Activated T-helper 17 cell treated with anti-CD3 and anti-CD28 coated beads, Interleukin-2, amount 50 U/mL, for 72 hours (primary cell): ENCODE measurements at regions not wholly inside any gene's neighbourhood (a gene's known extent, or its start where the extent isn't known, plus 50 kb on each side); places are given as distances from the start of the nearest gene placed in this dataset.

Source experiments
- ATAC-seq: fragments of 150-1000 bp; cut with Tn5 transposase; replicated peaks from 2 replicates; pipeline ENCODE4 v1.10.0; 2021; ENCODE audit warnings: mild to moderate bottlenecking, moderate library complexity
- H3K27ac Mint-ChIP-seq: one replicate; pipeline ENCODE4 v1.8.0; 2022; ENCODE audit warnings: mixed read lengths
- H3K27me3 Mint-ChIP-seq: one replicate; pipeline ENCODE4 v1.8.0; 2022; ENCODE audit warnings: mixed read lengths
- H3K36me3 Mint-ChIP-seq: one replicate; pipeline ENCODE4 v1.8.0; 2022; ENCODE audit warnings: low read depth, mild to moderate bottlenecking, mixed read lengths
- H3K4me1 Mint-ChIP-seq: one replicate; pipeline ENCODE4 v1.8.0; 2022; ENCODE audit warnings: mixed read lengths
- H3K4me3 Mint-ChIP-seq: one replicate; pipeline ENCODE4 v1.8.0; 2022; ENCODE audit warnings: mild to moderate bottlenecking, mixed read lengths
- H3K9me3 Mint-ChIP-seq: one replicate; pipeline ENCODE4 v1.8.0; 2022; ENCODE audit warnings: mixed read lengths

GRCh38 chr2:211033765-211034164 lies 477.4 kb downstream of the CPS1 start:
- no peaks in the 10 kb centered on the region for H3K4me1 Mint-ChIP-seq
- H3K4me3 Mint-ChIP-seq, result no peak overlapping the region
- no peak overlapping the region for H3K27ac Mint-ChIP-seq
- H3K36me3 Mint-ChIP-seq, result no peaks in the 10 kb centered on the region
- no peaks in the 10 kb centered on the region for H3K27me3 Mint-ChIP-seq
- ATAC-seq, result no peak
- no peaks in the 10 kb centered on the region for H3K9me3 Mint-ChIP-seq

- Mint-ChIP-seq H3K4me1 (no peaks in the 10 kb centered on the region), H3K9me3 (no peaks in the 10 kb centered on the region), H3K4me3 (no peak overlapping the region), H3K36me3 (no peaks in the 10 kb centered on the region), H3K27me3 (no peaks in the 10 kb centered on the region), H3K27ac (no peak overlapping the region)
- no peak for ATAC-seq
These were observed 479.3 kb downstream of the CPS1 start for GRCh38 chr2:211035548-211036185.

GRCh38 chr2:211045025-211045424 lies 488.6 kb downstream of the CPS1 start:
- ATAC-seq, result no peak
- no peaks in the 10 kb centered on the region for H3K36me3 Mint-ChIP-seq
- no peak overlapping the region for H3K27ac Mint-ChIP-seq
- H3K4me3 Mint-ChIP-seq, result no peak overlapping the region
- no peaks in the 10 kb centered on the region for H3K9me3 Mint-ChIP-seq
- H3K4me1 Mint-ChIP-seq, result no peaks in the 10 kb centered on the region
- no peaks in the 10 kb centered on the region for H3K27me3 Mint-ChIP-seq

GRCh38 chr2:211049321-211050018 lies 493.1 kb downstream of the CPS1 start:
- Mint-ChIP-seq H3K4me3 (no peak overlapping the region), H3K9me3 (peaks cover 4% of the 10 kb centered on the region), H3K36me3 (no peaks in the 10 kb centered on the region), H3K27me3 (no peaks in the 10 kb centered on the region), H3K4me1 (no peaks in the 10 kb centered on the region), H3K27ac (no peak overlapping the region)
- no peak for ATAC-seq

- Mint-ChIP-seq H3K27ac (no peak overlapping the region), H3K36me3 (no peaks in the 10 kb centered on the region), H3K4me3 (no peak overlapping the region), H3K27me3 (no peaks in the 10 kb centered on the region), H3K9me3 (peaks cover 4% of the 10 kb centered on the region), H3K4me1 (no peaks in the 10 kb centered on the region)
- ATAC-seq, result no peak
These were observed 499.0 kb downstream of the CPS1 start for GRCh38 chr2:211055438-211055837.

- Mint-ChIP-seq H3K36me3 (no peaks in the 10 kb centered on the region), H3K27me3 (no peaks in the 10 kb centered on the region), H3K4me3 (no peak overlapping the region), H3K27ac (no peak overlapping the region), H3K9me3 (no peaks in the 10 kb centered on the region), H3K4me1 (no peaks in the 10 kb centered on the region)
- ATAC-seq, result no peak
These were observed 505.4 kb downstream of the CPS1 start for GRCh38 chr2:211061612-211062296.

- no peaks in the 10 kb centered on the region for H3K27me3 Mint-ChIP-seq
- no peaks in the 10 kb centered on the region for H3K9me3 Mint-ChIP-seq
- no peaks in the 10 kb centered on the region for H3K4me1 Mint-ChIP-seq
- H3K36me3 Mint-ChIP-seq, result no peaks in the 10 kb centered on the region
- no peak for ATAC-seq
- no peak overlapping the region for H3K27ac Mint-ChIP-seq
- no peak overlapping the region for H3K4me3 Mint-ChIP-seq
These were observed 505.9 kb downstream of the CPS1 start for GRCh38 chr2:211062297-211062612.

GRCh38 chr2:211067029-211067428 lies 510.6 kb downstream of the CPS1 start:
- H3K9me3 Mint-ChIP-seq, result peaks cover 4% of the 10 kb centered on the region
- H3K27ac Mint-ChIP-seq, result no peak overlapping the region
- no peaks in the 10 kb centered on the region for H3K4me1 Mint-ChIP-seq
- H3K4me3 Mint-ChIP-seq, result no peak overlapping the region
- no peaks in the 10 kb centered on the region for H3K27me3 Mint-ChIP-seq
- H3K36me3 Mint-ChIP-seq, result no peaks in the 10 kb centered on the region
- ATAC-seq, result no peak

GRCh38 chr2:211068108-211068780 lies 511.8 kb downstream of the CPS1 start:
- Mint-ChIP-seq H3K27me3 (no peaks in the 10 kb centered on the region), H3K27ac (no peak overlapping the region), H3K36me3 (no peaks in the 10 kb centered on the region), H3K4me1 (no peaks in the 10 kb centered on the region), H3K9me3 (peaks cover 4% of the 10 kb centered on the region), H3K4me3 (no peak overlapping the region)
- ATAC-seq, result no peak

GRCh38 chr2:211070547-211070946 lies 514.1 kb downstream of the CPS1 start:
- H3K4me1 Mint-ChIP-seq, result no peaks in the 10 kb centered on the region
- ATAC-seq, result no peak
- H3K36me3 Mint-ChIP-seq, result no peaks in the 10 kb centered on the region
- peaks cover 4% of the 10 kb centered on the region for H3K9me3 Mint-ChIP-seq
- H3K27ac Mint-ChIP-seq, result no peak overlapping the region
- H3K4me3 Mint-ChIP-seq, result no peak overlapping the region
- no peaks in the 10 kb centered on the region for H3K27me3 Mint-ChIP-seq

GRCh38 chr2:211077216-211077767 lies 520.9 kb downstream of the CPS1 start:
- no peak for ATAC-seq
- no peaks in the 10 kb centered on the region for H3K27me3 Mint-ChIP-seq
- no peaks in the 10 kb centered on the region for H3K36me3 Mint-ChIP-seq
- H3K9me3 Mint-ChIP-seq, result no peaks in the 10 kb centered on the region
- no peaks in the 10 kb centered on the region for H3K4me1 Mint-ChIP-seq
- no peak overlapping the region for H3K27ac Mint-ChIP-seq
- no peak overlapping the region for H3K4me3 Mint-ChIP-seq

- H3K27me3 Mint-ChIP-seq, result no peaks in the 10 kb centered on the region
- H3K36me3 Mint-ChIP-seq, result no peaks in the 10 kb centered on the region
- ATAC-seq, result no peak
- H3K9me3 Mint-ChIP-seq, result no peaks in the 10 kb centered on the region
- no peaks in the 10 kb centered on the region for H3K4me1 Mint-ChIP-seq
- no peak overlapping the region for H3K4me3 Mint-ChIP-seq
- H3K27ac Mint-ChIP-seq, result no peak overlapping the region
These were observed 528.0 kb downstream of the CPS1 start for GRCh38 chr2:211084352-211084751.

- no peak for ATAC-seq
- H3K36me3 Mint-ChIP-seq, result no peaks in the 10 kb centered on the region
- no peak overlapping the region for H3K4me3 Mint-ChIP-seq
- no peak overlapping the region for H3K27ac Mint-ChIP-seq
- H3K9me3 Mint-ChIP-seq, result no peaks in the 10 kb centered on the region
- no peaks in the 10 kb centered on the region for H3K4me1 Mint-ChIP-seq
- H3K27me3 Mint-ChIP-seq, result no peaks in the 10 kb centered on the region
These were observed 528.8 kb downstream of the CPS1 start for GRCh38 chr2:211085056-211085680.

- no peaks in the 10 kb centered on the region for H3K27me3 Mint-ChIP-seq
- no peak overlapping the region for H3K4me3 Mint-ChIP-seq
- H3K9me3 Mint-ChIP-seq, result no peaks in the 10 kb centered on the region
- H3K4me1 Mint-ChIP-seq, result no peaks in the 10 kb centered on the region
- H3K27ac Mint-ChIP-seq, result no peak overlapping the region
- no peaks in the 10 kb centered on the region for H3K36me3 Mint-ChIP-seq
- no peak for ATAC-seq
These were observed 529.6 kb downstream of the CPS1 start for GRCh38 chr2:211086049-211086448.
